ENCODE measurements at regions not wholly inside any gene's neighbourhood (a gene's known extent, or its start where the extent isn't known, plus 50 kb on each side); places are given as distances from the start of the nearest gene placed in this dataset.

DNA sequence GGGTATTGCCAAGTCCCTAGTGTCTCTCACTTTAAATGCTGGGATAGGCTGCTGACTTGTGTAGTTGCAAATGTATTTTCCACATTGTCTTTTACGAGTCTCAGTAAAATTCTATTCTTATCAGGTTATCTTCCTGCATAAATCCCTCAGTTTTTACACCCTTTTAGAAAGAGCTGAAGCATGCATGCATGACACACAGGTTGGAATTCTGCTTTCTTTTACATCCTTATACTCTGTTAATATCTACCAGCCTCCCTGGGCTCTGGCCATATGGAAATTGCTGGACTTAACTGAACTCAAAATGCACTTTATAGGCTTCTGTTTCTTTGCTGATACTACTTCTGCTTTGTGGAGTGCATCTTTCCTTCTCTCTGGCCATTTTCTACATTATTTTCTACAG, 477.4 kb downstream of the FRK start:
- DNase-seq (ENCODE audit: extremely low read depth in 1 of 4, low spot score in 3 of 4), result no peak
- H3K79me2 ChIP-seq (ENCODE audit: control insufficient read depth, insufficient read depth, low read length), result no peaks in the 10 kb centered on the region
- no peaks in the 10 kb centered on the region for H3K4me1 ChIP-seq (replicated peaks in 1 of 2; ENCODE audit: control insufficient read depth in 2 of 2, insufficient read depth in 2 of 2, low read length in 2 of 2)
- ChIA-PET POLR2A (no interaction called here), CTCF (ENCODE audit: low intra/inter-chr PET ratio) (no interaction called here)
- no peak overlapping the region for H3K4me3 ChIP-seq
- no peak for FAIRE-seq
- 0% methylated on average over 1 of the region's 1 CpG for WGBS (ENCODE audit: insufficient coverage, low coverage, missing lambda C conversion rate)
- no peaks in the 10 kb centered on the region for H3K9me1 ChIP-seq (ENCODE audit: control insufficient read depth, insufficient read depth, low read length)
- H3K9ac ChIP-seq (ENCODE audit: insufficient read depth in 1 of 2, low read depth in 2 of 2, low read length in 2 of 2), result no peak overlapping the region
- 0 out of 2 replicates have a peak, but pooled peaks cover 2% of the 10 kb centered on the region for H3K9me3 ChIP-seq (replicated peaks; ENCODE audit: control insufficient read depth, insufficient read depth, low read depth, low read length)
- BruUV-seq (replicated peaks), result no TSS peak
- ATAC-seq, result no peak
- H3K27ac ChIP-seq (ENCODE audit: extremely low read depth, low read depth, low read length), result no peak overlapping the region
- H2AFZ ChIP-seq (ENCODE audit: low read depth, low read length), result no peak overlapping the region
- H3K36me3 ChIP-seq (ENCODE audit: control insufficient read depth, insufficient read depth, low read length), result no peaks in the 10 kb centered on the region
- intact Hi-C loops (cut with micrococcal nuclease) (no loop called here), in situ Hi-C loops (cut with MboI) (no loop called here)
- no peaks in the 10 kb centered on the region for H4K20me1 ChIP-seq (replicated peaks; ENCODE audit: control insufficient read depth, insufficient read depth, low read length)
- no peak overlapping the region for H3K4me2 ChIP-seq (ENCODE audit: insufficient read depth, low read length)
- H3K27me3 ChIP-seq (ENCODE audit: control insufficient read depth in 2 of 2, insufficient read depth in 2 of 2, low read length in 2 of 2), result no peaks in the 10 kb centered on the region
- TF ChIP-seq MCM7 (IDR thresholded peaks at IDR 0.05) (no peak), ZNF431 (CRISPR knock-in tag; IDR thresholded peaks at IDR 0.05) (no peak), TEAD4 (IDR thresholded peaks at IDR 0.05; ENCODE audit: low read length) (no peak), TEAD4 (CRISPR knock-in tag; IDR thresholded peaks at IDR 0.05; ENCODE audit: borderline replicate concordance) (no peak), HMGXB4 (CRISPR knock-in tag; IDR thresholded peaks at IDR 0.05) (no peak), ZKSCAN3 (CRISPR knock-in tag; IDR thresholded peaks at IDR 0.05) (no peak), SMAD2 (IDR thresholded peaks at IDR 0.05; ENCODE audit: low read depth, low read length) (no peak), ETV1 (tag; conservative IDR thresholded peaks at IDR 0.05; ENCODE audit: low read depth) (no peak), EZH2 (IDR thresholded peaks at IDR 0.05; ENCODE audit: borderline replicate concordance, low read depth, low read length) (no peak), FIP1L1 (IDR thresholded peaks at IDR 0.05; ENCODE audit: low read depth, low read length, poor library complexity, severe bottlenecking) (no peak), ZNF140 (CRISPR knock-in tag; IDR thresholded peaks at IDR 0.05) (no peak)
- TF ChIP-seq, protein P1, sequence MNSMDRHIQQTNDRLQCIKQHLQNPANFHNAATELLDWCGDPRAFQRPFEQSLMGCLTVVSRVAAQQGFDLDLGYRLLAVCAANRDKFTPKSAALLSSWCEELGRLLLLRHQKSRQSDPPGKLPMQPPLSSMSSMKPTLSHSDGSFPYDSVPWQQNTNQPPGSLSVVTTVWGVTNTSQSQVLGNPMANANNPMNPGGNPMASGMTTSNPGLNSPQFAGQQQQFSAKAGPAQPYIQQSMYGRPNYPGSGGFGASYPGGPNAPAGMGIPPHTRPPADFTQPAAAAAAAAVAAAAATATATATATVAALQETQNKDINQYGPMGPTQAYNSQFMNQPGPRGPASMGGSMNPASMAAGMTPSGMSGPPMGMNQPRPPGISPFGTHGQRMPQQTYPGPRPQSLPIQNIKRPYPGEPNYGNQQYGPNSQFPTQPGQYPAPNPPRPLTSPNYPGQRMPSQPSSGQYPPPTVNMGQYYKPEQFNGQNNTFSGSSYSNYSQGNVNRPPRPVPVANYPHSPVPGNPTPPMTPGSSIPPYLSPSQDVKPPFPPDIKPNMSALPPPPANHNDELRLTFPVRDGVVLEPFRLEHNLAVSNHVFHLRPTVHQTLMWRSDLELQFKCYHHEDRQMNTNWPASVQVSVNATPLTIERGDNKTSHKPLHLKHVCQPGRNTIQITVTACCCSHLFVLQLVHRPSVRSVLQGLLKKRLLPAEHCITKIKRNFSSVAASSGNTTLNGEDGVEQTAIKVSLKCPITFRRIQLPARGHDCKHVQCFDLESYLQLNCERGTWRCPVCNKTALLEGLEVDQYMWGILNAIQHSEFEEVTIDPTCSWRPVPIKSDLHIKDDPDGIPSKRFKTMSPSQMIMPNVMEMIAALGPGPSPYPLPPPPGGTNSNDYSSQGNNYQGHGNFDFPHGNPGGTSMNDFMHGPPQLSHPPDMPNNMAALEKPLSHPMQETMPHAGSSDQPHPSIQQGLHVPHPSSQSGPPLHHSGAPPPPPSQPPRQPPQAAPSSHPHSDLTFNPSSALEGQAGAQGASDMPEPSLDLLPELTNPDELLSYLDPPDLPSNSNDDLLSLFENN (IDR thresholded peaks at IDR 0.05; ENCODE audit: low read depth in 2 of 2, low read length in 2 of 2), result no peak
- TF ChIP-seq, protein P2, sequence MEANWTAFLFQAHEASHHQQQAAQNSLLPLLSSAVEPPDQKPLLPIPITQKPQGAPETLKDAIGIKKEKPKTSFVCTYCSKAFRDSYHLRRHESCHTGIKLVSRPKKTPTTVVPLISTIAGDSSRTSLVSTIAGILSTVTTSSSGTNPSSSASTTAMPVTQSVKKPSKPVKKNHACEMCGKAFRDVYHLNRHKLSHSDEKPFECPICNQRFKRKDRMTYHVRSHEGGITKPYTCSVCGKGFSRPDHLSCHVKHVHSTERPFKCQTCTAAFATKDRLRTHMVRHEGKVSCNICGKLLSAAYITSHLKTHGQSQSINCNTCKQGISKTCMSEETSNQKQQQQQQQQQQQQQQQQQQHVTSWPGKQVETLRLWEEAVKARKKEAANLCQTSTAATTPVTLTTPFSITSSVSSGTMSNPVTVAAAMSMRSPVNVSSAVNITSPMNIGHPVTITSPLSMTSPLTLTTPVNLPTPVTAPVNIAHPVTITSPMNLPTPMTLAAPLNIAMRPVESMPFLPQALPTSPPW (CRISPR knock-in tag; IDR thresholded peaks at IDR 0.05), result no peak

Data from K562 (cell line).